SK-N-SH (cell line): ENCODE measurements at regions not wholly inside any gene's neighbourhood (a gene's known extent, or its start where the extent isn't known, plus 50 kb on each side); places are given as distances from the start of the nearest gene placed in this dataset.

Experiments used
- CHD2 ChIP-seq: fragments of 150-350 bp; IDR thresholded peaks from 2 replicates; pipeline ENCODE4 v1.6.1; 2018; ENCODE audit warnings: low read length; ENCODE audit not compliant: partially characterized antibody
- EP300 ChIP-seq, 2 experiments: IDR thresholded peaks; 2 replicates each; pipeline versions ENCODE4 v1.4.0 to v1.6.1; 2012; ENCODE audit warnings: borderline replicate concordance in 1 of 2, low read depth in 1 of 2, low read length in 1 of 2
- EZH2phosphoT487 ChIP-seq: fragments of 200-600 bp; sonication (generic); IDR thresholded peaks from 2 replicates; pipeline ENCODE4 v1.6.1; 2017; ENCODE audit warnings: low read depth, mixed run types, mild to moderate bottlenecking, antibody characterized with exemption, moderate library complexity, borderline replicate concordance
- FOSL2 ChIP-seq: IDR thresholded peaks from 2 replicates; pipeline ENCODE4 v1.4.0; 2012; ENCODE audit warnings: low read depth, mild to moderate bottlenecking, moderate library complexity, borderline replicate concordance
- GABPA ChIP-seq: IDR thresholded peaks from 2 replicates; pipeline ENCODE4 v1.4.0; 2012; ENCODE audit warnings: low read depth, mild to moderate bottlenecking
- NFIC ChIP-seq: IDR thresholded peaks from 2 replicates; pipeline ENCODE4 v1.4.0; 2012; ENCODE audit warnings: borderline replicate concordance
- POLR2AphosphoS5 ChIP-seq: IDR thresholded peaks from 2 replicates; pipeline ENCODE4 v1.6.1; 2012; ENCODE audit warnings: low read depth, low read length
- RAD21 ChIP-seq: IDR thresholded peaks from 2 replicates; pipeline ENCODE4 v1.6.1; 2012; ENCODE audit warnings: mild to moderate bottlenecking, low read length
- RCOR1 ChIP-seq: fragments of 150-350 bp; IDR thresholded peaks from 2 replicates; pipeline ENCODE4 v1.6.1; 2017; ENCODE audit warnings: antibody characterized with exemption, low read length
- RFX5 ChIP-seq: IDR thresholded peaks from 2 replicates; pipeline ENCODE4 v1.6.1; 2012; ENCODE audit warnings: mild to moderate bottlenecking, improper control_type of control experiment, low read length
- TF ChIP-seq, protein P1 (sequence below): fragments of 200-600 bp; sonication (generic); IDR thresholded peaks from 2 replicates; pipeline ENCODE4 v1.6.1; 2017; ENCODE audit warnings: antibody characterized with exemption, mild to moderate bottlenecking, moderate library complexity
- TF ChIP-seq, protein P2 (sequence below): fragments of 150-350 bp; IDR thresholded peaks from 2 replicates; pipeline ENCODE4 v1.6.1; 2017; ENCODE audit warnings: antibody characterized with exemption, low read length, low read depth, borderline replicate concordance
- TF ChIP-seq, protein P3 (sequence below): IDR thresholded peaks from 2 replicates; pipeline ENCODE4 v1.6.1; 2012; ENCODE audit warnings: mild to moderate bottlenecking, low read depth, low read length, moderate library complexity

GRCh38 chr1:30507016-30507312 is 216.4 kb downstream of the MATN1 start:
- TF ChIP-seq, protein P1, sequence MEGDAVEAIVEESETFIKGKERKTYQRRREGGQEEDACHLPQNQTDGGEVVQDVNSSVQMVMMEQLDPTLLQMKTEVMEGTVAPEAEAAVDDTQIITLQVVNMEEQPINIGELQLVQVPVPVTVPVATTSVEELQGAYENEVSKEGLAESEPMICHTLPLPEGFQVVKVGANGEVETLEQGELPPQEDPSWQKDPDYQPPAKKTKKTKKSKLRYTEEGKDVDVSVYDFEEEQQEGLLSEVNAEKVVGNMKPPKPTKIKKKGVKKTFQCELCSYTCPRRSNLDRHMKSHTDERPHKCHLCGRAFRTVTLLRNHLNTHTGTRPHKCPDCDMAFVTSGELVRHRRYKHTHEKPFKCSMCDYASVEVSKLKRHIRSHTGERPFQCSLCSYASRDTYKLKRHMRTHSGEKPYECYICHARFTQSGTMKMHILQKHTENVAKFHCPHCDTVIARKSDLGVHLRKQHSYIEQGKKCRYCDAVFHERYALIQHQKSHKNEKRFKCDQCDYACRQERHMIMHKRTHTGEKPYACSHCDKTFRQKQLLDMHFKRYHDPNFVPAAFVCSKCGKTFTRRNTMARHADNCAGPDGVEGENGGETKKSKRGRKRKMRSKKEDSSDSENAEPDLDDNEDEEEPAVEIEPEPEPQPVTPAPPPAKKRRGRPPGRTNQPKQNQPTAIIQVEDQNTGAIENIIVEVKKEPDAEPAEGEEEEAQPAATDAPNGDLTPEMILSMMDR, result no peak
- no peak for TF ChIP-seq EP300 (IDR thresholded peaks at IDR 0.05; ENCODE audit: borderline replicate concordance in 1 of 2, low read depth in 1 of 2, low read length in 1 of 2)
- no peak for TF ChIP-seq RFX5
- no peak for TF ChIP-seq EZH2phosphoT487
- TF ChIP-seq CHD2, result no peak
- TF ChIP-seq POLR2AphosphoS5, result no peak
- TF ChIP-seq RCOR1, result no peak
- no peak for TF ChIP-seq NFIC
- no peak for TF ChIP-seq RAD21
- TF ChIP-seq, protein P2, sequence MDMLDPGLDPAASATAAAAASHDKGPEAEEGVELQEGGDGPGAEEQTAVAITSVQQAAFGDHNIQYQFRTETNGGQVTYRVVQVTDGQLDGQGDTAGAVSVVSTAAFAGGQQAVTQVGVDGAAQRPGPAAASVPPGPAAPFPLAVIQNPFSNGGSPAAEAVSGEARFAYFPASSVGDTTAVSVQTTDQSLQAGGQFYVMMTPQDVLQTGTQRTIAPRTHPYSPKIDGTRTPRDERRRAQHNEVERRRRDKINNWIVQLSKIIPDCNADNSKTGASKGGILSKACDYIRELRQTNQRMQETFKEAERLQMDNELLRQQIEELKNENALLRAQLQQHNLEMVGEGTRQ, result no peak
- TF ChIP-seq GABPA, result no peak
- TF ChIP-seq, protein P3, sequence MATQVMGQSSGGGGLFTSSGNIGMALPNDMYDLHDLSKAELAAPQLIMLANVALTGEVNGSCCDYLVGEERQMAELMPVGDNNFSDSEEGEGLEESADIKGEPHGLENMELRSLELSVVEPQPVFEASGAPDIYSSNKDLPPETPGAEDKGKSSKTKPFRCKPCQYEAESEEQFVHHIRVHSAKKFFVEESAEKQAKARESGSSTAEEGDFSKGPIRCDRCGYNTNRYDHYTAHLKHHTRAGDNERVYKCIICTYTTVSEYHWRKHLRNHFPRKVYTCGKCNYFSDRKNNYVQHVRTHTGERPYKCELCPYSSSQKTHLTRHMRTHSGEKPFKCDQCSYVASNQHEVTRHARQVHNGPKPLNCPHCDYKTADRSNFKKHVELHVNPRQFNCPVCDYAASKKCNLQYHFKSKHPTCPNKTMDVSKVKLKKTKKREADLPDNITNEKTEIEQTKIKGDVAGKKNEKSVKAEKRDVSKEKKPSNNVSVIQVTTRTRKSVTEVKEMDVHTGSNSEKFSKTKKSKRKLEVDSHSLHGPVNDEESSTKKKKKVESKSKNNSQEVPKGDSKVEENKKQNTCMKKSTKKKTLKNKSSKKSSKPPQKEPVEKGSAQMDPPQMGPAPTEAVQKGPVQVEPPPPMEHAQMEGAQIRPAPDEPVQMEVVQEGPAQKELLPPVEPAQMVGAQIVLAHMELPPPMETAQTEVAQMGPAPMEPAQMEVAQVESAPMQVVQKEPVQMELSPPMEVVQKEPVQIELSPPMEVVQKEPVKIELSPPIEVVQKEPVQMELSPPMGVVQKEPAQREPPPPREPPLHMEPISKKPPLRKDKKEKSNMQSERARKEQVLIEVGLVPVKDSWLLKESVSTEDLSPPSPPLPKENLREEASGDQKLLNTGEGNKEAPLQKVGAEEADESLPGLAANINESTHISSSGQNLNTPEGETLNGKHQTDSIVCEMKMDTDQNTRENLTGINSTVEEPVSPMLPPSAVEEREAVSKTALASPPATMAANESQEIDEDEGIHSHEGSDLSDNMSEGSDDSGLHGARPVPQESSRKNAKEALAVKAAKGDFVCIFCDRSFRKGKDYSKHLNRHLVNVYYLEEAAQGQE, result no peak
- no peak for TF ChIP-seq FOSL2
